Neural progenitor cell (in vitro differentiated cells): ENCODE measurements at regions not wholly inside any gene's neighbourhood (a gene's known extent, or its start where the extent isn't known, plus 50 kb on each side); places are given as distances from the start of the nearest gene placed in this dataset.

ENCODE experiments used
- EZH2 ChIP-seq: fragments of 200-600 bp; sonication (generic); IDR thresholded peaks from 2 replicates; pipeline ENCODE4 v1.6.1; 2017; ENCODE audit warnings: antibody characterized with exemption, mild to moderate bottlenecking, moderate library complexity
- EZH2phosphoT487 ChIP-seq: fragments of 200-600 bp; sonication (generic); IDR thresholded peaks from 2 replicates; pipeline ENCODE4 v1.6.1; 2017; ENCODE audit warnings: antibody characterized with exemption
- TF ChIP-seq, protein P1 (sequence below): fragments of 200-600 bp; sonication (generic); IDR thresholded peaks from 2 replicates; pipeline ENCODE4 v1.5.1; 2017; ENCODE audit warnings: antibody characterized with exemption, mild to moderate bottlenecking

- TF ChIP-seq, protein P1, sequence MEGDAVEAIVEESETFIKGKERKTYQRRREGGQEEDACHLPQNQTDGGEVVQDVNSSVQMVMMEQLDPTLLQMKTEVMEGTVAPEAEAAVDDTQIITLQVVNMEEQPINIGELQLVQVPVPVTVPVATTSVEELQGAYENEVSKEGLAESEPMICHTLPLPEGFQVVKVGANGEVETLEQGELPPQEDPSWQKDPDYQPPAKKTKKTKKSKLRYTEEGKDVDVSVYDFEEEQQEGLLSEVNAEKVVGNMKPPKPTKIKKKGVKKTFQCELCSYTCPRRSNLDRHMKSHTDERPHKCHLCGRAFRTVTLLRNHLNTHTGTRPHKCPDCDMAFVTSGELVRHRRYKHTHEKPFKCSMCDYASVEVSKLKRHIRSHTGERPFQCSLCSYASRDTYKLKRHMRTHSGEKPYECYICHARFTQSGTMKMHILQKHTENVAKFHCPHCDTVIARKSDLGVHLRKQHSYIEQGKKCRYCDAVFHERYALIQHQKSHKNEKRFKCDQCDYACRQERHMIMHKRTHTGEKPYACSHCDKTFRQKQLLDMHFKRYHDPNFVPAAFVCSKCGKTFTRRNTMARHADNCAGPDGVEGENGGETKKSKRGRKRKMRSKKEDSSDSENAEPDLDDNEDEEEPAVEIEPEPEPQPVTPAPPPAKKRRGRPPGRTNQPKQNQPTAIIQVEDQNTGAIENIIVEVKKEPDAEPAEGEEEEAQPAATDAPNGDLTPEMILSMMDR, result no peak
- no peak for TF ChIP-seq EZH2phosphoT487
- no peak for TF ChIP-seq EZH2
Measured at GRCh38 chr16:86756882-86757703, 178.7 kb downstream of the FOXL1 start.
